Muscle of arm (tissue), 1 donor: ENCODE measurements at regions not wholly inside any gene's neighbourhood (a gene's known extent, or its start where the extent isn't known, plus 50 kb on each side); places are given as distances from the start of the nearest gene placed in this dataset.
A peak's percentile ranks its signal among the peaks of the same experiment; 100 is the strongest.
"Not testable (repeated sequence)": the region's sequence is repeated elsewhere in the genome, so short reads cannot be mapped to it uniquely, and the experiment has no call there.

Experiments used
- DNase-seq: peaks from one replicate; pipeline ENCODE4 v3.0.0-alpha.2; 2013

GRCh38 chrX:125680366-125680765, 360.7 kb downstream of the TEX13C start:
- no peak for DNase-seq

- no peak for DNase-seq
Measured at GRCh38 chrX:125681058-125681457, 361.4 kb downstream of the TEX13C start.

- DNase-seq = no peak
Measured at GRCh38 chrX:125681507-125681906, 361.8 kb downstream of the TEX13C start.

- DNase-seq = not testable (repeated sequence)
Measured at GRCh38 chrX:125690522-125690921, 370.9 kb downstream of the TEX13C start.

DNA sequence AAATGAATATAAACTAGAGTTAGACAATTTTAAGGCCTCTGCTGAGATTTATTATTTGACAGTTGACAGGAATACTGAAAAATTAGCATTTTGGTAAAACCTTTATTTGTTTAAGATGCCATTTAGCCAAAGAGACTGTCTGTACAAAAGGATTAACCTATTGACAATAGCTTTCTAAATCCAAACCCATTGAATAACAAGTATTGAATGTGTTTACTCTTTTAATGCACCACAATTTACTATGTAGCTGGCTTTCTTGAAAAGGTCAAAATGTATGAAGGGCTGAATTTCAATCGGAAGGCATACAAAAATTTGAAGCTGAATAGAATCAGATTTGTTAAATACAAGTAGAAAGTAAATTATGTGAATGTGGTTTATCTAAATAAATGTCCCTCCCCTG, 374.5 kb downstream of the TEX13C start:
- DNase-seq = no peak

- no peak for DNase-seq
Measured at GRCh38 chrX:125709074-125709473, 389.4 kb downstream of the TEX13C start.

- no peak for DNase-seq
Measured at GRCh38 chrX:125709532-125709931, 389.9 kb downstream of the TEX13C start.

DNA sequence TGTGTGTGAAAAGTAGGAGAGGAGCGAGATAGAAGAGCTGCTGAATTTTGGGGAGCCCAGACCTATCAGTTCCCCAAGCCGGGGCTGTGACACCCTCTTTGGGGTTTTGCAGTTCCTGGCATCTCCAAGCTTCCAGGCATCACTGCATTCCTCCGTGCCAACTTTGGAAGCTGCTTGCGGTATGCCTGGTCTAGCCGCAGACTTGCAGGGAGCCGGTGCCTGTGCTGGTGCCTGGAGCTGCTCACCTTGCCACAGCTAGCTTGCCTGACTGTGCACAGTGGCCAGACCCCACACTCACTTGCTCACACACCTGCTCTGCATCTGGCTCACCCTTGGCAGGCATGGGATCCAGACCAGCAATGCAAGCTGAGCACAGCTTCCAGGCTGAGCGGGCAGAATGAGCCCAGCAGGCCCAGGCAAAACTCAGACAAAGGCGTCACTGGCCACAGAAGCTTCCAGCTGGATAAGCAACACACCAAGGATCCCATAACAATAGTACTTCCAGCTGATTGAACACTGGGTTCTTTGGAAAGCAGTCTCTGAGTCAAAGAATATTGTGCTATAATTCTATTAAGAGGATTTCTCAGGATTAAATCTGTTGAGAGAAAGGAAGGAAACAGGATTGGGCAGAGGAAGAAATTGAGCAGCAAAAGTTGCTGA, 390.9 kb downstream of the TEX13C start:
- DNase-seq = no peak

- DNase-seq = no peak
Measured at GRCh38 chrX:125711103-125711502, 391.4 kb downstream of the TEX13C start.

- no peak for DNase-seq
Measured at GRCh38 chrX:125713633-125714032, 394.0 kb downstream of the TEX13C start.

- DNase-seq = no peak
Measured at GRCh38 chrX:125727117-125727516, 407.4 kb downstream of the TEX13C start.

GRCh38 chrX:125736008-125736729, 416.5 kb downstream of the TEX13C start:
- no peak for DNase-seq

DNA sequence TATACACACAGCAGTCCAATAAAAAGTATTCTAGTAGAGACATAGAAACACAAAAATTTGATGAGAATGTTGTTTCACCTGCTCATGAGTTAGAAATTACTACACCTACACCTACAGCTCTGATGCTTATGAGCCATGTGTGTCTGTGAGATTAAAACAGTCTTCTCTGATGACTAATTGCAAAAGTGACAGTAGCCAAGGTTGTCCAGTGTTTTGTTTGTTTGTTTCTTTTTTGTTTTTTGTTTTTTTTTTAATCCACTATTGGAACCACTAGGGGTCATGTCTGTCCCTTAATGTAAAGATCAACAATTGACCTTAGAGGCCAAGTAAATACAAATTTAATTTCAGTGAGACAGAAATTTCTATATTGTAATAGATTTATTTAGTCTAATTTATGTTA, 423.1 kb downstream of the TEX13C start:
- DNase-seq = no peak

GRCh38 chrX:125744914-125745313, 421.2 kb downstream of the DCAF12L2 start:
- DNase-seq = no peak

GRCh38 chrX:125757794-125758564, 408.1 kb downstream of the DCAF12L2 start:
- DNase-seq = no peak

DNA sequence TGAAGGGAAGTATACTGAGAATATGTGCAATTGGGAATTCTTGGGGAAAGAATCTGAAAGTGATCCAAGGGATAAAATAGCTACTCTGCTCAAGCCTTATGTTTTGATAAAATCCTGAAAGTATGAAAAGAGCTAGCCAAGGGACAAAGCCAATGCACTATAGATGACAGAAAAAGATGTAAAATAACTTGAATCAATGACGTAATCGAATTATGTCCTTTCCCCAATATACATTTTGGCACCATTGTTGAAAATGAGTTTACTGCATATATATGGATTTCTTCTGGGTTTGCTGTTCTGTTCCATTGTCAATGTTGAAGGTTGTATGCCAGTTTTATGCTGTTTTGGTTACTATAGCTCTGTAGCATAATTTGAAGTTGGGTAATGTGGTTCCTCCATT, 407.3 kb downstream of the DCAF12L2 start:
- DNase-seq = no peak

DNA sequence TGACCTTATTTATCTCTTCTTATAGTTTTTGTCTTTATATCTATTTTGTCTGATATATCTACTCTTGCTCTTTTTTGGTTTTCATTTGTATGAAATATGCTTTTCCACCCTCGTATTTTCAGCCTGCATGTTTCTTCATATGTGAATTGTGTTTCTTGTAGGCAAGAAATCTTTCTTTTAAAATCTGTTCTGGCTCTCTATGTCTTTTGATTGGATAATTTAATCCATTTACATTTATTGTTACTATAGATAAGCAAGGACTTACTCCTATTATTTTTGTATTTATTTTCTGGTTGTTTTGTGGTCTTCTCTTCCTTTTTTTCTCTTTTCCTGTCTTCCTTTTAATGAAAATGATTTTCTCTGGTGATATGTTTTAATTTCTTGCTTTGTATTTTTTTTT, 403.1 kb downstream of the DCAF12L2 start:
- DNase-seq = no peak

GRCh38 chrX:125765347-125765746, 400.7 kb downstream of the DCAF12L2 start:
- DNase-seq = no peak

DNA sequence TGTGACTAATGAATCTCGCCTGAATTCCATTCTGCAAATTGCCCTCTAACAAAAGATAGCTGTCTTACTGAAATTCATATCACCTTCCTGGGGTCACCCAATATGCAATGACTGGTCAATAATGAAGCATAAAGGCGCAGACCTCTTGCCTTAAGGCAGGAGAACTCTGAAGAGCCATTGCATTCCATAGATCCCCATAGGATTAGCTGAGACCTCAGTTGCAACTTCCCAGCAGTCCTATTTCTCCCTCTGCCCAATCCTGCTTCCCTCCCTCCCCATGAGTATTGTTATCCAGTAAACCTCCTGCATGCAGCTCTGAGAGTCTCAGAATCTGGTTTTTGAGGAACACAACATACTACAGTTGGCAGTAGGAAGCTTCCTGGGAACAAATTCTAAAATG, 396.5 kb downstream of the DCAF12L2 start:
- no peak for DNase-seq

DNA sequence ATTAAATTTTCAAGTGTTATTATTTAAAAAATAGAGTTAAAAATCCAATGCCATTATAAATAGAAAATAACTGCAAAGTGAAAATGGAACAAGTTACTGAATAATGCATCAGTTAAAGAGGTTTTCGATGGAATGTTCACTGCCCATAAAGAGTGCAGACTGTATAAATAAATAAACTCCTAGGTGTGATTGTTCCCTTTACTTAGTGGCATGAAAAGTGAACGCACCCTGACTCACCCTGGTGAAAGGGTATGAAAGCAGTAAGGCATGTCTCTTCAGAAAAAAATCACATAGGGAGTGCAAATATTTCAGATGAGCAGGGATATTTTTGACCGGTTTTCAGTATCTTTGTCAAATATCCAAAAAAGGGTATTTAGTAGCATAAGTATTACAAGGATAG, 387.8 kb downstream of the DCAF12L2 start:
- DNase-seq = no peak

DNA sequence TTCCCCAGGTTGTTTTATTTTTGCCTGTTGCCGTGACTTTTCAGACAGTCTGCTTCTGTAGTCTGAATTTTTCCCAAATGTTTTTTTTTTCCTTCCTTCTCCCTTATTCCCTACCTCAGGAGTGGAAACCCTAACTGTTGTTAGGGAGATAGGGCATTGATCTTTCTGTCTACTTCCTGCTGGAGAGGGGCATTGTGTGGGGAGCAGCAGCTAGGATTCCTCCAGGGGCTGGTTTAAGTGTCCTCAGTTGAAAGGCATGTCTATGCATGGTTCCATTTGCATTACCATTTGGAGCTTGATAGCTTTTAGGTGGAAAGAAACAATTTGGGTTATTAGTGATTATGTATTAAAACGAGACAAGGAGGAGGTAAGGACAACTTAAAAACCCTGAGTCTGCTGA, 383.9 kb downstream of the DCAF12L2 start:
- DNase-seq = no peak

DNA sequence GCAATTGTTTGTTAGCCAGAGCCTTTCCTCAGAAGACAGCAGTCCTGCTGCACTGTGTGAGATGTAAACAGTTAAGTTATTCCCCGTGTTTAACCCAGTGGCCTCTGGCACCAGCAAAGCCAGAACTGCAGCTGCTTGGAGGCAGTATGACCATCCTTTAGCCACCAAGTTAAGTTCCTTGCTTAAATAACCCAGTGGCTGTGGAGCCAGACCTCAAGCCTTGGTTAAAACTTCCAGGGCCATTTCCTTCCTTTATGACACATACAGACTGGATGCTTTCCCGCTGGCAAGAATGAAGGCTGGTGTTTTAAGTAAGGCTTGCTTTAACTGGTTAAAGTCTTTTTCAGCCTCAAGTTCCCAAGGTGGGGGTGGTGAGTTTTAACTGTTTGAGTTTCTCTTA, 379.8 kb downstream of the DCAF12L2 start:
- peak; percentile 24 for DNase-seq

DNA sequence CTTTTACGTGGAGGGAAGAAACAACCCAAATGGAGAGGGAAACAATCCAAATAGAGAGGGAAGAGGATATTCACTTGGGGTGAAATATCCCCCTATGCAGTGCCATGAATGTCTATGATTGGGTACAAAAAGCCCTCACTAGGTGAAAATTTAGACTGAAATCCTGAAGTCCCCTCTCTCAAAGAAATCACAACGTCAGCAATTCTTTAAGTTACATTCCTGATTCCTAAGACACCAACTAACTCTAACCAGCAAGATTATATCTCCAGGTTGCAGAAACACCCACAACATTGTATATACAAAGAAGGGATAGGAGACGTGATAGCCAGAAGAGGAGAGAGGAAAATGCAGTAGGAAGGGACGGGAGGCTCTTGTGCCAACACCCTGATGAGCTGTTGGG, 374.3 kb downstream of the DCAF12L2 start:
- no peak for DNase-seq
